ENCODE measurements at regions not wholly inside any gene's neighbourhood (a gene's known extent, or its start where the extent isn't known, plus 50 kb on each side); places are given as distances from the start of the nearest gene placed in this dataset.

DNA sequence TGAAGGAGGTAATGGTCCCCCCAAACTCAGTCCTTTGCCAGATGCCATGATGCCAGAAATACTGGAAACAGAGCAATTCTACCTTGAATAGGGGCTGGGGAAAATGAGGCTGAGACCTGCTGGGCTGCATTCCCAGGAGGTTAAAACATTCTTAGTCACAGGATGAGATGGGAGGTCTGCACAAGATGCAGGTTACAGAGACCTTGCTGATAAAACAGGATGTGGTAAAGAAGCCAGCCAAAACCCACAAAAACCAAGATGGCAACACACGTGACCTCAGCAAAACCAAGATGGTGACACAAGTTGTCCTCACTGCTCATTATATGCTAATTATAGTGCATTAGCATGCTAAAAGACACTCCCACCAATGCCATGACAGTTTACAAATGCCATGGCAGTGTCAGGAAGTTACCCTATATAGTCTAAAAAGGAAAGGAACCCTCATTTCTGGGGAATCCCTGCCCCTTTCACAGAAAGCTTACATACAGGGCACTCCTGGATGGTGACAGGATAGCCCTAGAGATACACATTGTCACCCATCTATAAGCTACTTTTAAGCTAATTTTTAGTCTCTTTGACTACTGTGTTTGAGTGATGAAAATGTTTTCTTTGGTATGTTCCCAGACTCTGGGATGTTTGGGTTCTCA, 979.7 kb downstream of the TBC1D32 start:
- H3K27me3 ChIP-seq (ENCODE audit: low read depth, low read length): no peaks in the 10 kb centered on the region
- H3K4me2 ChIP-seq (ENCODE audit: low read length): no peak overlapping the region
- no peak overlapping the region for H2AFZ ChIP-seq (ENCODE audit: low read depth, low read length)
- no peak overlapping the region for H3K27ac ChIP-seq (ENCODE audit: low read length)
- no peaks in the 10 kb centered on the region for H3K4me1 ChIP-seq (ENCODE audit: low read length)
- TF ChIP-seq EZH2phosphoT487 (IDR thresholded peaks at IDR 0.05; ENCODE audit: low read depth) (no peak), CTCF (IDR thresholded peaks at IDR 0.05; ENCODE audit: low read depth, low read length) (no peak)
- no peak overlapping the region for H3K9ac ChIP-seq (ENCODE audit: low read length)
- no peaks in the 10 kb centered on the region for H4K20me1 ChIP-seq (ENCODE audit: insufficient read depth, low read length)
- H3K79me2 ChIP-seq (ENCODE audit: low read length): no peaks in the 10 kb centered on the region
- no peaks in the 10 kb centered on the region for H3K36me3 ChIP-seq (replicated peaks; ENCODE audit: low read depth, low read length)
- H3K9me3 ChIP-seq (ENCODE audit: insufficient read depth, low read length): no peaks in the 10 kb centered on the region
- no peak overlapping the region for H3K4me3 ChIP-seq (ENCODE audit: low read length)

GRCh38 chr6:120352491-120352890, 981.8 kb downstream of the TBC1D32 start:
- Histone ChIP-seq H3K27me3 (ENCODE audit: low read depth, low read length) (no peaks in the 10 kb centered on the region), H3K9me3 (ENCODE audit: insufficient read depth, low read length) (no peaks in the 10 kb centered on the region), H3K36me3 (replicated peaks; ENCODE audit: low read depth, low read length) (no peaks in the 10 kb centered on the region), H3K27ac (ENCODE audit: low read length) (no peak overlapping the region), H3K79me2 (ENCODE audit: low read length) (no peaks in the 10 kb centered on the region), H2AFZ (ENCODE audit: low read depth, low read length) (no peak overlapping the region), H4K20me1 (ENCODE audit: insufficient read depth, low read length) (no peaks in the 10 kb centered on the region), H3K9ac (ENCODE audit: low read length) (no peak overlapping the region), H3K4me2 (ENCODE audit: low read length) (no peak overlapping the region), H3K4me3 (ENCODE audit: low read length) (no peak overlapping the region), H3K4me1 (ENCODE audit: low read length) (no peaks in the 10 kb centered on the region)
- TF ChIP-seq CTCF (IDR thresholded peaks at IDR 0.05; ENCODE audit: low read depth, low read length) (no peak), EZH2phosphoT487 (IDR thresholded peaks at IDR 0.05; ENCODE audit: low read depth) (no peak)

- TF ChIP-seq CTCF (IDR thresholded peaks at IDR 0.05; ENCODE audit: low read depth, low read length): no peak
- Histone ChIP-seq H3K27ac (ENCODE audit: low read length) (no peak overlapping the region), H4K20me1 (ENCODE audit: insufficient read depth, low read length) (no peaks in the 10 kb centered on the region), H3K4me3 (ENCODE audit: low read length) (no peak overlapping the region), H2AFZ (ENCODE audit: low read depth, low read length) (no peak overlapping the region), H3K4me2 (ENCODE audit: low read length) (no peak overlapping the region), H3K4me1 (ENCODE audit: low read length) (no peaks in the 10 kb centered on the region), H3K79me2 (ENCODE audit: low read length) (no peaks in the 10 kb centered on the region), H3K36me3 (replicated peaks; ENCODE audit: low read depth, low read length) (no peaks in the 10 kb centered on the region), H3K9me3 (ENCODE audit: insufficient read depth, low read length) (no peaks in the 10 kb centered on the region), H3K27me3 (ENCODE audit: low read depth, low read length) (no peaks in the 10 kb centered on the region), H3K9ac (ENCODE audit: low read length) (no peak overlapping the region)
Observed at GRCh38 chr6:120348926-120349325, 985.4 kb downstream of the TBC1D32 start.

DNA sequence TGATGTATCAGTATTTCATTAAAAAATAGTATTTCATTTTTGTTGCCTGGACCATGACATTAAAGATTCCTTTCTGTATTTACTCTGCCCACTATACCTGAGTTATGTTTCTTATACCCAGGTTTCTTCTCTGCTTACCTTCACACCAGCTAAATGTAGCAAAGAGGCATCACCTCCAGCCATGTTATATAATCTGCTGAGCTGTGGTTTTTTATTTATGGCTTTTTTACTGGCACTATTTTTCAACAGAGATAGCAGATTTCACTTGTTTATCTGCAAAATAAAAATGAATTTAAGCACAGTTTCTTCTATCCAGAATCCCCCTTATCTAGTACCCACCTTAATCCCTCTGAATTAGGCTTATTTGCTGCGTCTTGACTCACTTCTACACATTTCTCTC, 979.0 kb upstream of the MAN1A1 start:
- Histone ChIP-seq H3K79me2 (ENCODE audit: low read length) (no peaks in the 10 kb centered on the region), H3K4me1 (ENCODE audit: low read length) (no peaks in the 10 kb centered on the region), H3K9me3 (ENCODE audit: insufficient read depth, low read length) (no peaks in the 10 kb centered on the region), H3K27me3 (ENCODE audit: low read depth, low read length) (no peaks in the 10 kb centered on the region), H3K4me2 (ENCODE audit: low read length) (no peak overlapping the region), H3K9ac (ENCODE audit: low read length) (no peak overlapping the region), H2AFZ (ENCODE audit: low read depth, low read length) (no peak overlapping the region), H4K20me1 (ENCODE audit: insufficient read depth, low read length) (no peaks in the 10 kb centered on the region), H3K27ac (ENCODE audit: low read length) (no peak overlapping the region), H3K36me3 (replicated peaks; ENCODE audit: low read depth, low read length) (no peaks in the 10 kb centered on the region), H3K4me3 (ENCODE audit: low read length) (no peak overlapping the region)
- TF ChIP-seq CTCF (IDR thresholded peaks at IDR 0.05; ENCODE audit: low read depth, low read length) (no peak), EZH2phosphoT487 (IDR thresholded peaks at IDR 0.05; ENCODE audit: low read depth) (no peak)
